HG03060 (cell line): ENCODE measurements at regions not wholly inside any gene's neighbourhood (a gene's known extent, or its start where the extent isn't known, plus 50 kb on each side); places are given as distances from the start of the nearest gene placed in this dataset.
"Not testable (repeated sequence)": the region's sequence is repeated elsewhere in the genome, so short reads cannot be mapped to it uniquely, and the experiment has no call there.

Experiments used
- ATAC-seq: cut with Tn5 transposase; IDR thresholded peaks from one replicate; pipeline ENCODE4 v1.9.1; 2021; ENCODE audit warnings: low read depth, moderate number of reproducible peaks; ENCODE audit not compliant: unreplicated experiment

DNA sequence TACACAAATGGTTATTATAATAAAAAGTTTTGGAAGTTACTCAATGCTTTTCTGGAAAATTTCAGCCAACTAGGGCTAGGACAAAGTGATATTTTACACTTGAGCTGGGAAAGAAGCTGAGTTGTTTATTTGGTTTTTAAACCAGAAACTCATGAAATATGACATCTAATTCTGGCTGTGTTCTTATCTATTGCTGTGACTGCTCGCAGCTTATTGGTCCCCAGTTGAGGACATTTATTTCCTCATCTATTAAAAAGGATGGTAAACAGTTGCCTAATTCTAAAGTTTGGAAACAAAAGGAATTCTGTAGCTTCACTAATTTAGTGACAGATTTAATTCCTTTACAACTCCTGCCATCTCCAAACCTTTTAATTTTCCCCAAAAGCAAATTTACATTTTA, 487.6 kb upstream of the IL12A start:
- no peak for ATAC-seq

DNA sequence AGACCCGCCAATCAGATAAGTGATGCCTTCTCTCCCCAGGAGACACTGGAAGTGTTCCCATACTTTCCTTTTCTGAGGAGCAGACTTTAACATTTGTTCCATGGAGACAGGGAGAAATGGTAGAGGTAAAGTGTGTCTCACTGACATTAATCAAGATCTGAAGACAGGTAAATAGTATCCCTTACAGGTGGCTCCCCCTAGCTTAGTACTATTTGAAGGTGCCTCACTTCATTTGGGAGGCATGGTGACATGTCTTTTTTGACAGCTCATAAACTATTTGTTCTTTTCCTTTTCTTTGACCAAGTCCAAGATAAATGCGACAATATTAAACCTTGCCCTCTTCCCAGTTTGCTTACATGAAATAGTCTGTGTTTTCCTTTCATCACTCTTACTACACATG, 485.6 kb upstream of the IL12A start:
- ATAC-seq: no peak

- ATAC-seq: not testable (repeated sequence)
Measured at GRCh38 chr3:159510988-159511387, 477.6 kb upstream of the IL12A start.

- ATAC-seq: no peak
Measured at GRCh38 chr3:159513444-159513843, 475.2 kb upstream of the IL12A start.

- no peak for ATAC-seq
Measured at GRCh38 chr3:159513867-159514380, 474.7 kb upstream of the IL12A start.

GRCh38 chr3:159517105-159517504, 471.5 kb upstream of the IL12A start:
- no peak for ATAC-seq

GRCh38 chr3:159520638-159521037, 468.0 kb upstream of the IL12A start:
- ATAC-seq: no peak

- no peak for ATAC-seq
Measured at GRCh38 chr3:159522276-159522675, 466.4 kb upstream of the IL12A start.

GRCh38 chr3:159528251-159528895, 460.3 kb upstream of the IL12A start:
- ATAC-seq: no peak

DNA sequence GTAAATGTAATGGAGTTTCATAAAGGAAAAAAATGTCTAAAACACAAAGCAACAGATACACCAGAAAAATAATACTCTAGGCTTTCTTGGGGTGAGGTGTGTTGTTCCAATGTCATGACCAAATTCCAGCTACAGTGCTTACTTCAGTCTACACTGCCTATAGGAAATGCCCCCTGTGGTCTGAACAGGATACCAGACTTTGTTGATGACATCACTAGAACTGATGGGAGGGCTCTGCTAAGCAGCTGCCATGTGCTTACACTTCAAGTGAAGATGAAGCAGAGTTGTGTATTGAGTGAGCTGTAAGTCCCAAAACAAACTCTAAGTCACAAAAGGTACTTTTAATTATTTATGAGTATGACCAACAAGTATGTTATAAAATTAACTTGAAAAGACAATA, 456.1 kb upstream of the IL12A start:
- no peak for ATAC-seq

DNA sequence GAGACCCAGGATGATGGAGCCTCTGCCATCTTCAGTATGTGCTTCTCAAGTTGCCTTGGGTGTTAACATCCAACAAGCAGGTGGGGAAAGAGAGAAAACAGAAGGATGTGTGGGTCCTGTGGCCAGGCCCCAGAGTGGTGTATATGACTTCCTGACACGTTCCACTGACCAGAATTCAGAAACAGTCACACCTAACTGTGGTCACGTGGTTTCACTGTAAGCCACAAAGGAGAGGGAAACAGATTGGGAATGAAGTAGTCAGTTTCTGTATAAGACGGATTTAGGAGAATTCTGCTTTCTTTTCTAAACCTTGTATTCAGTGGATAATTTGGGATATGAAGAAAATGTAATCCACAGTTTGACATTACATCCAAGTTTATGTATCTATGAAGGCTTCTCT, 454.1 kb upstream of the IL12A start:
- ATAC-seq: no peak

DNA sequence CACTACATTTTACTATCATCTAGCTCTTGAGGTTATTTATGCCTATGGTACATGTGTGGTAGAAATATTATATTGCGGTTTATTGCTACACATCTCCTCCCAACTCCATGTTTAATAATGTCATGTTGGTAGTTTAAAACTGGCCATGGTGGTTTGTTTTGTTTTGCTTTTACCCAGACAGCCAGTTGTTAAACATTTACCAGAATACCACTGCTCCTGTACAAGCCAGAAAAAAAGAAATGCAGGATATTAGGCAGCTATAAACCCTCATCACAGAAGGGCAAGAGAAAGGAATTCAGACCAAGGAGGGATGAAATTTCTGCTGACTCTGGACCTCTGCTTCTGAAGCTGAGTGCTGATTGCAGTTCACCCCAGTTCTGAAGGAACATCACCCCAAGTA, 451.8 kb upstream of the IL12A start:
- no peak for ATAC-seq

GRCh38 chr3:159538507-159538906, 450.1 kb upstream of the IL12A start:
- ATAC-seq: no peak

DNA sequence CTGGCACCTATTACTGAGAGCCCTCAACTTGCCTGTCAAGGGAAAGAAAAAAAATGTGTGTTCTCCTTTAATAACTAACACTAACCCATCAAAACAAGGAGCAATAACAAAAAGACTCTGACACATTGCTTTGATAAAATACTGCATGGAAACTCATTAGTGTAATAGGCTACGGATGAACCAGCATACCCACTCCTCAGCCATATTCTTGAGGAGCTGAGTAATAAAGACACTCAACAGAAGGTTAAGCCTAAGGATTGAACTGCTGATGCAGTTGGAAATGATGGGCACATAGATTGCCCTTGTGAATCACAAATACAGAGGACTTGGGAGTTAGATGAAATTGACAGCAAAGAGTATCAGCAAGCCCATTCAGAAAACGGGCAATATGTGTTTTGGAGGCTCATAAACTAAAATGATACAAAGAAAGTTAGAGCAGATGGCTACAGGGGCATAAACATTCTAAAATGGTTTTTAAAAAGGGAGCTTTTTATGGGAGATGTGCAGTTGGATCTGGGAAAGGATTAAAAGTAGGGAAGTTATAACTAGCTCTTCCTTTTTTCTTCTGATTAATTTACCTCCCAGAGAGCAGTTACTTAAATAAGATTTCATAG, 447.6 kb upstream of the IL12A start:
- ATAC-seq: no peak

- no peak for ATAC-seq
Measured at GRCh38 chr3:159548675-159549335, 439.8 kb upstream of the IL12A start.

DNA sequence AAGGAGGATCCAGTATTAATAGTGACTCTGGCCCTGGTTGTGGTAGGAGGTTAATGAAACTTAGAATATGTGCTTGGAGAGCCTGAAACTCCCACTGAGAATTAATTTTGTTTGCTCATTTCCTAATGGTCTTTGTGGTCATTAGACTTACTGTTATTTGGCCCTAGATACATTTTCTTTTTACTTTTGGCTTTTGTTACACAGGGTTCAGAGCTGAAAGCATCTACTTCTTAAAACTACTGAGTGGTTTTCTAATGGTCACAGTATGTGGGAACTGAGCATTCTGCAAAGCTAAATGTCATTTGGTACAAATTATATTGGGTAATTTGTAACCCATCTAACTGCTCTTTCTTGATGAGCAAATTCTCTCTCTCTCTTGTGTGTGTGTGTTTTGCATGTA, 433.4 kb upstream of the IL12A start:
- no peak for ATAC-seq

DNA sequence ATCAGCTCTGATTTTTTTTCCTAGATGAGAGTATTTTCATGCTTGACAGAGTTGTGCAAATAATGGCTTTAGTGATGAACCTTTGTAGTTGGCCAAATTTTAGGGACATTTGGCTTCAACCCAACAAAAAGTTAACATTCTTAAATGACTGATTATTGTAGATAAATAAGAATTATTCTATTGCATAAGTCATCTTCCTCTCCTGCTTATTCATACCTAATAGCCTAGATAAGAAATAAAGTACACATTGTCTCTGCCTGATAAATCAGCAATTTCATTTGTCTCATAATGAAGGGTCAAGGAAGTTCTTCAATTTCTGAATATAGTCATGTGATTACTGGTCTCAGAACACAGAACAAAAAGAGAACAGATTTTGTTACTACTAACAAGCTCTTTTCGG, 428.9 kb upstream of the IL12A start:
- ATAC-seq: no peak

- ATAC-seq: no peak
Measured at GRCh38 chr3:159560214-159560979, 428.2 kb upstream of the IL12A start.

GRCh38 chr3:159565313-159565712, 423.3 kb upstream of the IL12A start:
- no peak for ATAC-seq

DNA sequence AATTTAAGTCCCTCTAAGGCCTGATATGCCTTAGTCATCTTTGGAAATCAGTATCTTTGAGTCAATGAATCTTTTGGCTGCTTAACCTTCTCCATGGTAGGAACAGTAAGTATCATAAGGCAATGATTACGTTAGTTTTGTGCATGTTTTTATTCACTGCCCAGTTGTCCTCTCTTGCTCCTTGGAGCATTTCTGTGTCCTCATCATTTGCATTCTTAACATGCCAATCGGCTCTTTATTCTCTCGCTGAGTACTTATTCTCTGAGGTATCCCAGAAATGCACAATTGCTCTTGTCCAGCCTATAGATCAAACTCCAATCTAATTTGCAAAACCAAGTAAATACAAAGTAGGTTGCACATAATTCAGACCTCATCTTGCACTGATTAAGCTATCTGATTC, 405.0 kb upstream of the IL12A start:
- ATAC-seq: no peak

DNA sequence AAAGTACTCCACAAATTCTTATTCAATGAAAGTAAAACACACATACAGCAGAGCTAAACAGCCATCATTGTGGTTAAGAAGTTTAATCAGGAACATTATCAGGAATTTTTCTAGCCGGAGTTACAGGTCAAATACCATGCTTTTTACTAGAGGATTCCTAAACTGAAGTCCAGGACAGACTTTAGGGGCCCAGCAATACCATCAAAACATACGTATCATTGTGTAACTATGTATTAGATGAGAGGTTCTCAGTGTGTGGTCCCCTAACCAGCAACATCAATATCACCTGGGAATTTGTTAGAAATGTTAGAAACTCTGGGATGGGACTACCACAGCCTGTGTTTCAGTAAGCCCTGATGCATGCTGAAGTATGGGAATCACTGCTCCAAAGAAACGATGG, 404.2 kb upstream of the IL12A start:
- no peak for ATAC-seq
